Esophagus muscularis mucosa (tissue), 4 donors: ENCODE measurements at regions not wholly inside any gene's neighbourhood (a gene's known extent, or its start where the extent isn't known, plus 50 kb on each side); places are given as distances from the start of the nearest gene placed in this dataset.

ENCODE experiments used
- DNase-seq: peaks from one replicate; pipeline ENCODE4 v3.0.0-alpha.2; 2017; ENCODE audit errors: extremely low spot score
- H3K27ac ChIP-seq, 4 donors: fragments of 200-600 bp; sonication (generic); replicated peaks in 1 of 4; 1 replicate in 3 of 4; 2 replicates in 1 of 4; pipeline ENCODE4 v1.5.1; 2016 to 2019; ENCODE audit warnings: mild to moderate bottlenecking in 1 of 4
- H3K27me3 ChIP-seq, 4 donors: fragments of 200-600 bp; sonication (generic); one replicate each; pipeline versions ENCODE4 v1.5.1 to v1.6.0; 2016 to 2019
- H3K36me3 ChIP-seq, 4 donors: fragments of 200-600 bp; sonication (generic); one replicate each; pipeline ENCODE4 v1.5.1; 2016 to 2019
- H3K4me1 ChIP-seq, 4 donors: fragments of 200-600 bp; sonication (generic); one replicate each; pipeline ENCODE4 v1.5.1; 2016 to 2019
- H3K4me3 ChIP-seq, 4 donors: fragments of 200-600 bp; sonication (generic); 1 replicate in 2 of 4; 2 replicates in 2 of 4; pipeline ENCODE4 v1.5.1; 2016 to 2019; ENCODE audit warnings: mild to moderate bottlenecking in 4 of 4, moderate library complexity in 1 of 4
- H3K9me3 ChIP-seq, 4 donors: fragments of 200-600 bp; sonication (generic); 1 replicate in 3 of 4; 2 replicates in 1 of 4; pipeline ENCODE4 v1.5.1; 2016 to 2019
- CTCF ChIP-seq, 3 experiments: fragments of 200-600 bp in 2 of 3; fragments of 450-650 bp in 1 of 3; sonication (generic) in 2 of 3; IDR thresholded peaks; one replicate each; pipeline ENCODE4 v1.5.1; 2017 to 2019; ENCODE audit warnings: antibody characterized with exemption in 3 of 3, mild to moderate bottlenecking in 2 of 3, moderate library complexity in 1 of 3
- EP300 ChIP-seq: sonication (generic); formaldehyde crosslinking; IDR thresholded peaks from one replicate; pipeline ENCODE4 v1.6.1; 2017; ENCODE audit warnings: antibody characterized with exemption
- POLR2A ChIP-seq: fragments of 450-650 bp; IDR thresholded peaks from one replicate; pipeline ENCODE4 v1.6.1; 2017; ENCODE audit warnings: antibody characterized with exemption, moderate library complexity, mild to moderate bottlenecking, low read depth
- POLR2AphosphoS5 ChIP-seq, 2 donors: sonication (generic); formaldehyde crosslinking; IDR thresholded peaks; one replicate each; pipeline ENCODE4 v1.6.1; 2017; ENCODE audit warnings: antibody characterized with exemption in 2 of 2
- WGBS: methylation state at CpG from one replicate; pipeline ENCODE4 v1.1.5; 2018; 5-methylcytosine and 5-hydroxymethylcytosine counted together
- intact Hi-C: fragments of 100-400 bp; cut with DNase I; formaldehyde crosslinking; loops from one replicate; pipeline ENCODE4 v1.15.1; 2023

- Histone ChIP-seq H3K4me3 (no peak overlapping the region), H3K4me1 (peaks cover 0 to 2% (median 0%) of the 10 kb centered on the region in 4 donors), H3K27me3 (no peaks in the 10 kb centered on the region), H3K27ac (no peak overlapping the region), H3K9me3 (peaks cover 0 to 12% (median 5%) of the 10 kb centered on the region in 4 donors), H3K36me3 (no peaks in the 10 kb centered on the region)
- 50% methylated on average over 2 of the region's 7 CpGs for WGBS
- intact Hi-C loops = no loop called here
- no peak for DNase-seq
- no peak for TF ChIP-seq CTCF (IDR thresholded peaks at IDR 0.05)
- TF ChIP-seq POLR2AphosphoS5 (IDR thresholded peaks at IDR 0.05) = no peak
- no peak for TF ChIP-seq EP300
Observed at GRCh38 chr2:120476141-120476540, 130.2 kb downstream of the INHBB start.

DNA sequence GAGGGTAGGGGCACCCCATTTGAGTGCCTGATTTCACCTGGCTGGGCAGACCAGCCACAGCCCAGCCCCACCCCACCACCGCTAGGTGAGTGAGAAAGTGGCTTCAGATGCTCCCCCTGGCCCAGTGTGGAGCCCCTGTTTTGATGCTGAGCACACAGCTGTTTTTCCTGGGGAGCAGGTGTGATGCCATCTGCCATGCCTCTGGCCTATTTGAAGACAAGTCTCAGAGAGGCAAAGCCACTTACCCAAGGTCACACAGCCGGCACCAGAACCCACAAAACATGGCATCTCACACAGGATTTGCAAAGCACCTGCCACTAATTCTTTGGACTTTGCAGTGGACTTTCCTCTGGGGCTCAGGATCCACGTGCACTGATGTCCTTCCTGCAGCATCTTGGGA lies 131.3 kb downstream of the INHBB start:
- Histone ChIP-seq H3K36me3 (no peaks in the 10 kb centered on the region), H3K27me3 (no peaks in the 10 kb centered on the region), H3K27ac (no peak overlapping the region), H3K9me3 (peaks cover 0 to 5% (median 3%) of the 10 kb centered on the region in 4 donors), H3K4me3 (no peak overlapping the region), H3K4me1 (no peaks in the 10 kb centered on the region)
- WGBS = 90% methylated on average over 1 of the region's 3 CpGs
- intact Hi-C loops = no loop called here
- no peak for DNase-seq
- TF ChIP-seq EP300 (no peak), POLR2AphosphoS5 (IDR thresholded peaks at IDR 0.05) (no peak), POLR2A (no peak), CTCF (IDR thresholded peaks at IDR 0.05) (no peak)

GRCh38 chr2:120477831-120478481 lies 132.0 kb downstream of the INHBB start:
- intact Hi-C loops = no loop called here
- Histone ChIP-seq H3K27me3 (no peaks in the 10 kb centered on the region), H3K4me1 (no peaks in the 10 kb centered on the region), H3K4me3 (no peak overlapping the region), H3K27ac (no peak overlapping the region), H3K36me3 (no peaks in the 10 kb centered on the region), H3K9me3 (no peaks in the 10 kb centered on the region)
- TF ChIP-seq POLR2A (no peak), EP300 (no peak), POLR2AphosphoS5 (IDR thresholded peaks at IDR 0.05) (no peak), CTCF (IDR thresholded peaks at IDR 0.05) (no peak)
- WGBS = 85% methylated on average over 6 of the region's 6 CpGs
- DNase-seq = no peak

DNA sequence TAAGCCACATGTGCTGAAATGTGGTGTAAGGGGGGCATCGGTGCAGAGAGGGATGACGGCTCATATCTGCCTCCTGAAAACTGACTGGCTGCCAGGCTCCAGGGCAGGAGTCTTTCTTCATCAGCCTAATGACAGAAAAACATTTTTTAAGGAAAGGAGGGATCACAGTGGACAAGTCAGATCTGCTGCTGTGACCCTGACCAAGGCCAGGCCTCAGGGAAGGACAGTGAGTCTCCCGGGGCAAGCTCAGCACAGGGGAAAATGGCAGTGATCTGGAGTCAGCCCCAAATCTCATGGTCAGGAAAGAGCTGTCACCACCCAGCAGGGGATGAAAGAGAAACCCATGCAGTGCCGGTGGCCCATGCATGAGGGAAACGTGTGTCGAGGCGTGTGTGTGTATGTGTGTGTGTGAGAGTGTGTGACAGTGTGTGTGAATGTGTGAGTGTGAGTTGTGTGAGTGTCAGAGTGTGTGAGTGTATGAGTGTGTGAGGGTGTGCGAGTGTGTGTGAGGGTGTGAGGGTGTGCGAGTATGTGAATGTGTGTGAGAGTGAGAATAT lies 134.5 kb downstream of the INHBB start:
- DNase-seq = no peak
- Histone ChIP-seq H3K4me3 (no peak overlapping the region), H3K9me3 (no peaks in the 10 kb centered on the region), H3K36me3 (no peaks in the 10 kb centered on the region), H3K4me1 (no peaks in the 10 kb centered on the region), H3K27ac (no peak overlapping the region), H3K27me3 (peaks cover 0 to 6% (median 0%) of the 10 kb centered on the region in 4 donors)
- intact Hi-C loops = no loop called here
- WGBS = 65% methylated on average over 9 of the region's 9 CpGs
- TF ChIP-seq POLR2AphosphoS5 (IDR thresholded peaks at IDR 0.05) (no peak), CTCF (IDR thresholded peaks at IDR 0.05) (no peak), EP300 (no peak), POLR2A (no peak)
